PC-3 (cell line): ENCODE measurements at regions not wholly inside any gene's neighbourhood (a gene's known extent, or its start where the extent isn't known, plus 50 kb on each side); places are given as distances from the start of the nearest gene placed in this dataset.

Experiments used
- EZH2phosphoT487 ChIP-seq: fragments of 300-600 bp; sonication (generic); IDR thresholded peaks from 2 replicates; pipeline ENCODE4 v1.6.1; 2018; ENCODE audit warnings: mild to moderate bottlenecking, antibody characterized with exemption, low read length, borderline replicate concordance
- TF ChIP-seq, protein P1 (sequence below): fragments of 300-600 bp; sonication (generic); conservative IDR thresholded peaks from 2 replicates; pipeline ENCODE4 v1.5.1; 2017; ENCODE audit warnings: antibody characterized with exemption, low read depth, mild to moderate bottlenecking, low read length

DNA sequence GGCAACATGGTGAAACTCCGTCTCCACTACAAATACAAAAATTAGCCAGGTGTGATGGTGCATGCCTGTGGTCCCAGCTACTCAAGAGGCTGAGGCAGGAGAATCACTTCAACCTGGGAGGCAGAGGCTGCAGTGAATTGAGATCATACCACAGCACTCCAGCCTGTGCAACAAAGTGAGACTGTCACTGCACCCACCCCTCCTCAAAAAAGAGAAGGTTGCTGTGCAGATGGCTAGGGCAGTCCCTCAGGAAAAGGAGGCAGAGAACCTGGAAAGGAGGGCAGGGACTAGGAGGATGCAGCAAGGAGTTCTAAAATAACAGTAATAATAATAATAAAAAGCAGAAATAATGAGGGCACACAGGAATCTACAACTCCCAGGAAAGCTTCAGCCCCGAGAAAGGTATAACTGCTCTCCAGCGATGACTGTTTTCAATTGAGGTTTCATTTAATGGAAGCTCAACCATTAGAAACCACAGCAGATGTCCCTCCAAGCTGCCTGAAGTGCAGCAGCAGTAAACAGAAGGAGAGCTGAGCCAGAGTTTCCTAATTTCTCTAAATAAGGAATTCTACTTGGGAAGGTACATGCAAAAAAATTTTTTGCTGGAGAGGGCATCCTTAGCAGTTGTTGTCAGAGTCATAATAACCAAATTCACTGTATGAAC is 326.5 kb downstream of the GATA3 start:
- TF ChIP-seq, protein P1, sequence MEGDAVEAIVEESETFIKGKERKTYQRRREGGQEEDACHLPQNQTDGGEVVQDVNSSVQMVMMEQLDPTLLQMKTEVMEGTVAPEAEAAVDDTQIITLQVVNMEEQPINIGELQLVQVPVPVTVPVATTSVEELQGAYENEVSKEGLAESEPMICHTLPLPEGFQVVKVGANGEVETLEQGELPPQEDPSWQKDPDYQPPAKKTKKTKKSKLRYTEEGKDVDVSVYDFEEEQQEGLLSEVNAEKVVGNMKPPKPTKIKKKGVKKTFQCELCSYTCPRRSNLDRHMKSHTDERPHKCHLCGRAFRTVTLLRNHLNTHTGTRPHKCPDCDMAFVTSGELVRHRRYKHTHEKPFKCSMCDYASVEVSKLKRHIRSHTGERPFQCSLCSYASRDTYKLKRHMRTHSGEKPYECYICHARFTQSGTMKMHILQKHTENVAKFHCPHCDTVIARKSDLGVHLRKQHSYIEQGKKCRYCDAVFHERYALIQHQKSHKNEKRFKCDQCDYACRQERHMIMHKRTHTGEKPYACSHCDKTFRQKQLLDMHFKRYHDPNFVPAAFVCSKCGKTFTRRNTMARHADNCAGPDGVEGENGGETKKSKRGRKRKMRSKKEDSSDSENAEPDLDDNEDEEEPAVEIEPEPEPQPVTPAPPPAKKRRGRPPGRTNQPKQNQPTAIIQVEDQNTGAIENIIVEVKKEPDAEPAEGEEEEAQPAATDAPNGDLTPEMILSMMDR, result no peak
- no peak for TF ChIP-seq EZH2phosphoT487
